ENCODE measurements at regions not wholly inside any gene's neighbourhood (a gene's known extent, or its start where the extent isn't known, plus 50 kb on each side); places are given as distances from the start of the nearest gene placed in this dataset.

GRCh38 chr2:133640103-133640502, 71.8 kb upstream of the NCKAP5 start:
- no peaks in the 10 kb centered on the region for H3K4me1 ChIP-seq (ENCODE audit: insufficient read depth, low read length, severe bottlenecking)
- H3K27ac ChIP-seq (ENCODE audit: low read depth, low read length, poor library complexity, severe bottlenecking): no peak overlapping the region
- H3K79me2 ChIP-seq (ENCODE audit: insufficient read depth, low read length): no peaks in the 10 kb centered on the region

GRCh38 chr2:133641497-133641896, 73.2 kb upstream of the NCKAP5 start:
- Histone ChIP-seq H3K9ac (ENCODE audit: low read length) (no peak overlapping the region), H3K9me2 (ENCODE audit: low read depth, low read length) (no peaks in the 10 kb centered on the region), H3K4me1 (ENCODE audit: insufficient read depth, low read length, severe bottlenecking) (no peaks in the 10 kb centered on the region), H3K79me2 (ENCODE audit: insufficient read depth, low read length) (no peaks in the 10 kb centered on the region), H3K4me3 (ENCODE audit: low read depth, low read length, poor library complexity, severe bottlenecking) (no peak overlapping the region), H2AFZ (ENCODE audit: low read length) (no peak overlapping the region), H3K4me2 (ENCODE audit: low read length) (no peak overlapping the region), H3K9me3 (ENCODE audit: low read length) (no peaks in the 10 kb centered on the region), H3F3A (ENCODE audit: insufficient read depth, low read length) (no peaks in the 10 kb centered on the region), H3K36me3 (ENCODE audit: insufficient read depth, low read length) (no peaks in the 10 kb centered on the region), H3K27ac (ENCODE audit: low read depth, low read length, poor library complexity, severe bottlenecking) (no peak overlapping the region), H3K27me3 (ENCODE audit: insufficient read depth, low read length) (no peaks in the 10 kb centered on the region), H4K20me1 (ENCODE audit: insufficient read depth, low read length) (no peaks in the 10 kb centered on the region)
- TF ChIP-seq CTCF (IDR thresholded peaks at IDR 0.05; ENCODE audit: low read length): no peak
- no peak for TF ChIP-seq EZH2 (IDR thresholded peaks at IDR 0.05; ENCODE audit: borderline replicate concordance, low read length)

More at GRCh38 chr2:133640103-133640502, 71.8 kb upstream of the NCKAP5 start:
- Histone ChIP-seq H3K36me3 (ENCODE audit: insufficient read depth, low read length) (no peaks in the 10 kb centered on the region), H2AFZ (ENCODE audit: low read length) (no peak overlapping the region), H3K9ac (ENCODE audit: low read length) (no peak overlapping the region), H3K27me3 (ENCODE audit: insufficient read depth, low read length) (no peaks in the 10 kb centered on the region), H3K9me2 (ENCODE audit: low read depth, low read length) (no peaks in the 10 kb centered on the region), H3K4me2 (ENCODE audit: low read length) (no peak overlapping the region), H4K20me1 (ENCODE audit: insufficient read depth, low read length) (no peaks in the 10 kb centered on the region), H3K9me3 (ENCODE audit: low read length) (no peaks in the 10 kb centered on the region), H3F3A (ENCODE audit: insufficient read depth, low read length) (no peaks in the 10 kb centered on the region), H3K4me3 (ENCODE audit: low read depth, low read length, poor library complexity, severe bottlenecking) (no peak overlapping the region)
- TF ChIP-seq CTCF (IDR thresholded peaks at IDR 0.05; ENCODE audit: low read length) (no peak), EZH2 (IDR thresholded peaks at IDR 0.05; ENCODE audit: borderline replicate concordance, low read length) (no peak)

DNA sequence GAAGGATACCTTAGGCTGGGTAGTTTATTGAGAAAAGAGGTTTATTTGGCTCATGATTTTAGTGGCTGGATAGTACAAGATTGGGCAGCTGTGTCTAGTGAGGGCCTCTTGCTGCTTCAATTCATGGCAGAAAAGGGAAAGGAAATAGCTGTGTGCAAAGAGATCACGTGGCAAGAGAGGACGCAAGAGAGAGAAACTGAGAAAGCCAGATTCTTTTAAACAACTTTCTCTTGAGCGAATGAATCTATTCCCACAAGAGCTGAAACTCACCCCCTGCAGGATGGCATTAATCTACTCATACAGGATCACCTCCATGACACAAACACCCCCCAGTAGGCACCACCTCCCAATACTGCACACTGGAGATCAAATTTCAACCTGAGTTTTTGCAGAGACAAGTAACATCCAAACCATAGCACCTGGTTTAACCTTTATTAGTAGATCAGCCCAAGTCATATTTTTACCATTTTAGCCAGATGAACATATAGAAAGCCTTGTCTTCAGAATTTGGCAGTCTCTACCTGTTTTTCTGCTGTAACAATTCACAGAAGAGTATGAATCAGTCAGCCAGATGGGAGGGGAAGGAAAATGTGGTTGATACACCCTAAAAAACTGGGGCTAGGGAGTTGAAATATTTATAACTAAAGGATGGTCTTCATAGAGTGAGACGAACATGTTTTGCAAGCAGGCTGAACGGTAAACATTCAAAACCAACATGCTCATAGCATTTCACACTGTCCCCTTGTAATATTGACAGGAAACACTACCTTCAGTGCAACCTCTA, 73.9 kb upstream of the NCKAP5 start:
- Histone ChIP-seq H3F3A (ENCODE audit: insufficient read depth, low read length) (no peaks in the 10 kb centered on the region), H3K9me2 (ENCODE audit: low read depth, low read length) (no peaks in the 10 kb centered on the region), H3K36me3 (ENCODE audit: insufficient read depth, low read length) (no peaks in the 10 kb centered on the region), H3K9ac (ENCODE audit: low read length) (no peak overlapping the region), H3K4me1 (ENCODE audit: insufficient read depth, low read length, severe bottlenecking) (no peaks in the 10 kb centered on the region), H3K27ac (ENCODE audit: low read depth, low read length, poor library complexity, severe bottlenecking) (no peak overlapping the region), H3K4me2 (ENCODE audit: low read length) (no peak overlapping the region), H2AFZ (ENCODE audit: low read length) (no peak overlapping the region), H3K9me3 (ENCODE audit: low read length) (no peaks in the 10 kb centered on the region), H3K27me3 (ENCODE audit: insufficient read depth, low read length) (no peaks in the 10 kb centered on the region), H4K20me1 (ENCODE audit: insufficient read depth, low read length) (no peaks in the 10 kb centered on the region), H3K4me3 (ENCODE audit: low read depth, low read length, poor library complexity, severe bottlenecking) (no peak overlapping the region), H3K79me2 (ENCODE audit: insufficient read depth, low read length) (no peaks in the 10 kb centered on the region)
- TF ChIP-seq EZH2 (IDR thresholded peaks at IDR 0.05; ENCODE audit: borderline replicate concordance, low read length): no peak

DNA sequence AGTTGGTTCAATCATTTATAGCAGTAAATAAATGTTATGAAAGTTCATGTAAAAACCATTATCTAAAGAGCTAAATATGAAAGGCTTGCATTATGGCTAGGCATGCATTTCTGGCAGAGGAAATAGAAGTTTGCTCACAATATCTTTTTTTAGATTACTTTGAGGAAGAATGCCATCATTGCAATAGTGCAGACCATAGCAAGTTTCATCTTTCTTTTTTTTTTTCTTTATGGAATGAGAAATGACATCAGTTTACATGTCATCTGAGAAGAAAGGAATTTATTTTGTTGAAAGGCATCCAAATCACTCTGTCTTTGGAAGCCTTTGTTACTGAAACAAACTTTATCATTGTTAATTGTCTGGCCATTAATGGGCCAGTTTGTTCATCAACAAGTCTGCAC, 74.5 kb upstream of the NCKAP5 start:
- Histone ChIP-seq H3K9me2 (ENCODE audit: low read depth, low read length) (no peaks in the 10 kb centered on the region), H3K79me2 (ENCODE audit: insufficient read depth, low read length) (no peaks in the 10 kb centered on the region), H3K9ac (ENCODE audit: low read length) (no peak overlapping the region), H3K4me2 (ENCODE audit: low read length) (no peak overlapping the region), H3K4me3 (ENCODE audit: low read depth, low read length, poor library complexity, severe bottlenecking) (no peak overlapping the region), H3K9me3 (ENCODE audit: low read length) (no peaks in the 10 kb centered on the region), H2AFZ (ENCODE audit: low read length) (no peak overlapping the region), H3F3A (ENCODE audit: insufficient read depth, low read length) (no peaks in the 10 kb centered on the region), H4K20me1 (ENCODE audit: insufficient read depth, low read length) (no peaks in the 10 kb centered on the region), H3K27me3 (ENCODE audit: insufficient read depth, low read length) (no peaks in the 10 kb centered on the region), H3K27ac (ENCODE audit: low read depth, low read length, poor library complexity, severe bottlenecking) (no peak overlapping the region), H3K36me3 (ENCODE audit: insufficient read depth, low read length) (no peaks in the 10 kb centered on the region), H3K4me1 (ENCODE audit: insufficient read depth, low read length, severe bottlenecking) (no peaks in the 10 kb centered on the region)
- no peak for TF ChIP-seq CTCF (IDR thresholded peaks at IDR 0.05; ENCODE audit: low read length)
- no peak for TF ChIP-seq EZH2 (IDR thresholded peaks at IDR 0.05; ENCODE audit: borderline replicate concordance, low read length)
